H1 (cell line): ENCODE measurements at regions not wholly inside any gene's neighbourhood (a gene's known extent, or its start where the extent isn't known, plus 50 kb on each side); places are given as distances from the start of the nearest gene placed in this dataset.

Experiments used
- BACH1 ChIP-seq: IDR thresholded peaks from 2 replicates; pipeline ENCODE4 v1.6.1; 2012; ENCODE audit warnings: low read length, improper control_type of control experiment
- CTCF ChIP-seq, 3 experiments: IDR thresholded peaks; 1 replicate in 2 of 3; 2 replicates in 1 of 3; pipeline versions ENCODE4 v1.5.1 to v1.6.1; 2011; ENCODE audit warnings: low read length in 3 of 3, mild to moderate bottlenecking in 3 of 3, inconsistent platforms in 2 of 3, low read depth in 1 of 3, moderate library complexity in 1 of 3; ENCODE audit not compliant: insufficient read depth in 1 of 3; ENCODE audit errors: control extremely low read depth in 1 of 3
- EZH2 ChIP-seq: fragments of 200-600 bp; sonication (generic); IDR thresholded peaks from 2 replicates; pipeline ENCODE4 v1.7.1; 2012; ENCODE audit warnings: low read depth, mild to moderate bottlenecking, moderate library complexity, low read length, inconsistent platforms; ENCODE audit not compliant: severe bottlenecking
- KDM5A ChIP-seq: fragments of 200-600 bp; IDR thresholded peaks from 2 replicates; pipeline ENCODE4 v1.7.1; 2012; ENCODE audit warnings: mild to moderate bottlenecking, low read length, inconsistent platforms, mixed read lengths
- POLR2A ChIP-seq, 2 experiments: IDR thresholded peaks; 1 replicate in 1 of 2; 2 replicates in 1 of 2; pipeline ENCODE4 v1.6.1; 2011; ENCODE audit warnings: low read depth in 2 of 2, low read length in 2 of 2, mild to moderate bottlenecking in 2 of 2; ENCODE audit errors: control extremely low read depth in 1 of 2
- RBBP5 ChIP-seq: IDR thresholded peaks from 2 replicates; pipeline ENCODE4 v1.7.1; 2012; ENCODE audit warnings: low read depth, mild to moderate bottlenecking, inconsistent platforms, low read length, moderate library complexity, borderline replicate concordance
- RNF2 ChIP-seq: fragments of 200-900, 300-1000 bp; sonication (generic); IDR thresholded peaks from 2 replicates; pipeline ENCODE4 v1.7.1; 2016; ENCODE audit warnings: borderline replicate concordance, low read depth, mild to moderate bottlenecking, antibody characterized with exemption, low read length; ENCODE audit not compliant: poor library complexity, severe bottlenecking; ENCODE audit errors: missing control alignments
- SIN3A ChIP-seq, 2 experiments: IDR thresholded peaks in 1 of 2; conservative IDR thresholded peaks in 1 of 2; 2 replicates each; pipeline ENCODE4 v1.6.1; 2011 to 2012; ENCODE audit warnings: low read length in 2 of 2, improper control_type of control experiment in 1 of 2, low read depth in 1 of 2, mild to moderate bottlenecking in 1 of 2
- SRF ChIP-seq: IDR thresholded peaks from 2 replicates; pipeline ENCODE4 v1.6.1; 2011; ENCODE audit warnings: mild to moderate bottlenecking, low read depth, low read length, moderate library complexity
- TAF1 ChIP-seq: IDR thresholded peaks from 2 replicates; pipeline ENCODE4 v1.6.1; 2011; ENCODE audit warnings: mild to moderate bottlenecking, low read depth, low read length
- ZNF274 ChIP-seq: IDR thresholded peaks from 2 replicates; pipeline ENCODE4 v1.7.0; 2012; ENCODE audit warnings: low read length, borderline replicate concordance; ENCODE audit errors: extremely low read depth

GRCh38 chr1:219697682-219698081 is 84.8 kb upstream of the ZC3H11B start:
- no peak for TF ChIP-seq EZH2
- no peak for TF ChIP-seq TAF1
- no peak for TF ChIP-seq CTCF (IDR thresholded peaks at IDR 0.05; ENCODE audit: control extremely low read depth in 1 of 3, insufficient read depth in 1 of 3, low read depth in 1 of 3, low read length in 3 of 3)
- TF ChIP-seq ZNF274: no peak
- TF ChIP-seq RBBP5: no peak
- no peak for TF ChIP-seq KDM5A
- TF ChIP-seq POLR2A (IDR thresholded peaks at IDR 0.05; ENCODE audit: control extremely low read depth in 1 of 2, low read depth in 2 of 2, low read length in 2 of 2): no peak
- no peak for TF ChIP-seq SRF
- no peak for TF ChIP-seq SIN3A (conservative IDR thresholded peaks at IDR 0.05 in 1 of 2, IDR thresholded peaks at IDR 0.05 in 1 of 2; ENCODE audit: low read depth in 1 of 2, low read length in 2 of 2)
- TF ChIP-seq RNF2: no peak
- TF ChIP-seq BACH1: no peak
